ENCODE measurements at regions not wholly inside any gene's neighbourhood (a gene's known extent, or its start where the extent isn't known, plus 50 kb on each side); places are given as distances from the start of the nearest gene placed in this dataset.

DNA sequence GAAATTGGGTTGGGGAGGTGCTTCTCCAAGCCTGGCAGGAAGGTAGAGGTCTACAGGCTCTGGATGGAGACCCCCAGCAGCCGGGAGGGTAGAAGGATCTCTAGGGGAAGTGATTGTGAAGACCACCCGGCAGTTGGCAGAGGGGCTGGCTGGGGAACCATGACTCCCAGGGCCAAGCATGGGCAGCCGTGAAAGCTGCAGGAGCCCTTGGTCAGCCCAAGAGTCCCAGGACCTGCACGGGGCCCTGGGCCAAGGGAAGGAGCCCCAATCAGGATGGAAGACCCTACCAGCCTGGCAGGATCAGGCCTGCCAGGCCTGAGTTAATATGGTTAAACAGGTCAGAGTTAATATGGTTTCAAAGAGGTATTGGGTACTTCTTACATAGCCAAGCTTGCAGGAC, 126.3 kb upstream of the NANOS1 start:
- ChIA-PET POLR2A (no interaction called here), CTCF (no interaction called here)
- Histone ChIP-seq H3K27me3 (ENCODE audit: control insufficient read depth, insufficient read depth, low read length) (peaks cover 2% of the 10 kb centered on the region; the same call in 1 of the 2 replicates), H3K36me3 (ENCODE audit: control insufficient read depth, insufficient read depth, low read length) (no peaks in the 10 kb centered on the region), H3K4me3 (ENCODE audit: low read depth, low read length) (no peak overlapping the region)
- no peak for DNase-seq (ENCODE audit: low read depth)
- TF ChIP-seq, protein P1, sequence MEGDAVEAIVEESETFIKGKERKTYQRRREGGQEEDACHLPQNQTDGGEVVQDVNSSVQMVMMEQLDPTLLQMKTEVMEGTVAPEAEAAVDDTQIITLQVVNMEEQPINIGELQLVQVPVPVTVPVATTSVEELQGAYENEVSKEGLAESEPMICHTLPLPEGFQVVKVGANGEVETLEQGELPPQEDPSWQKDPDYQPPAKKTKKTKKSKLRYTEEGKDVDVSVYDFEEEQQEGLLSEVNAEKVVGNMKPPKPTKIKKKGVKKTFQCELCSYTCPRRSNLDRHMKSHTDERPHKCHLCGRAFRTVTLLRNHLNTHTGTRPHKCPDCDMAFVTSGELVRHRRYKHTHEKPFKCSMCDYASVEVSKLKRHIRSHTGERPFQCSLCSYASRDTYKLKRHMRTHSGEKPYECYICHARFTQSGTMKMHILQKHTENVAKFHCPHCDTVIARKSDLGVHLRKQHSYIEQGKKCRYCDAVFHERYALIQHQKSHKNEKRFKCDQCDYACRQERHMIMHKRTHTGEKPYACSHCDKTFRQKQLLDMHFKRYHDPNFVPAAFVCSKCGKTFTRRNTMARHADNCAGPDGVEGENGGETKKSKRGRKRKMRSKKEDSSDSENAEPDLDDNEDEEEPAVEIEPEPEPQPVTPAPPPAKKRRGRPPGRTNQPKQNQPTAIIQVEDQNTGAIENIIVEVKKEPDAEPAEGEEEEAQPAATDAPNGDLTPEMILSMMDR (IDR thresholded peaks at IDR 0.05; ENCODE audit: insufficient read depth, low read depth, low read length): no peak

DNA sequence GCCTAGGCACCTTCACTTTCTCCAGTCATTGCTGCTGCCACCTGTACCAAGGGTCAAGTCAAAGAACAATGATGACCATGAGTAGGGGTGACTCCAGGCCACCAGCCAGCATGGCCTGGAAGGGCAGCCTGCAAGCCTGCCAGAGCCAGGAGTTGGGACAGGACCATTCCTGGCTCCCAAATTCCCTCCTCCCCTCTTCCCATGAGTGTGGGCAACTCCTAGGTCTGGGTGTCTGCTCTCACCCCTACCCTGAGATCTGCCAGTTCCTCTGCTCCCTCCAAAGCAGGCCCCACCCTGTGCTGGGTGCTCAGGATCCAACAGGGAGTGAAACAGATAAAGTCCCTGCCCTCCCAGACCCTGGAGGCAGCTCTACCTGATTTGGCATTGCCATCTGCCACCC, 125.8 kb upstream of the NANOS1 start:
- TF ChIP-seq, protein P1 (IDR thresholded peaks at IDR 0.05; ENCODE audit: insufficient read depth, low read depth, low read length): no peak
- CTCF ChIA-PET: no interaction called here

DNA sequence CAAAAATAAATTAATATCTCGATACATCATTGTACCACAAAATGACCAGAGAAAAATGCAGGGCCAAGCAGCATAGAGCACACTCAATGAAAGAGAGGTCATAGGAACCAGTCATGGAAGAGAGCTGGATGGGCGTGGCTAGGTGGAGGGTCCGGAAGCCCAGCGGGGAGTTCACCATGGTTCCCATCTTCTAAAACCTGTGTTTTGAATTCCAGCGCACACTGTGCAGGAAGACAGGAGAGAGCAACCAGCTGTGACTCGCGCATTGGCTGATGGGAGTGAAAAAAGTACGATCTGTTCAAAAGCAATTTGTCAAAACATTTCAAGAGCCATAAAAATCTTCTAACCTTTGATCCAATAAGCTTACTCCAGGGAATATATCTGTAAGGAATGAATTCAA, 125.2 kb upstream of the NANOS1 start:
- TF ChIP-seq, protein P1 (IDR thresholded peaks at IDR 0.05; ENCODE audit: insufficient read depth, low read depth, low read length): no peak
- Histone ChIP-seq H3K27me3 (ENCODE audit: control insufficient read depth, insufficient read depth, low read length) (peaks cover 2% of the 10 kb centered on the region; the same call in 1 of the 2 replicates), H3K36me3 (ENCODE audit: control insufficient read depth, insufficient read depth, low read length) (no peaks in the 10 kb centered on the region), H3K4me3 (ENCODE audit: low read depth, low read length) (no peak overlapping the region)
- ChIA-PET CTCF (no interaction called here), POLR2A (no interaction called here)
- no peak for DNase-seq (ENCODE audit: low read depth)

More for the DNA sequence above, 125.8 kb upstream of the NANOS1 start:
- Histone ChIP-seq H3K27me3 (ENCODE audit: control insufficient read depth, insufficient read depth, low read length) (peaks cover 2% of the 10 kb centered on the region; the same call in 1 of the 2 replicates), H3K36me3 (ENCODE audit: control insufficient read depth, insufficient read depth, low read length) (no peaks in the 10 kb centered on the region), H3K4me3 (ENCODE audit: low read depth, low read length) (no peak overlapping the region)
- POLR2A ChIA-PET: no interaction called here
- DNase-seq (ENCODE audit: low read depth): no peak

DNA sequence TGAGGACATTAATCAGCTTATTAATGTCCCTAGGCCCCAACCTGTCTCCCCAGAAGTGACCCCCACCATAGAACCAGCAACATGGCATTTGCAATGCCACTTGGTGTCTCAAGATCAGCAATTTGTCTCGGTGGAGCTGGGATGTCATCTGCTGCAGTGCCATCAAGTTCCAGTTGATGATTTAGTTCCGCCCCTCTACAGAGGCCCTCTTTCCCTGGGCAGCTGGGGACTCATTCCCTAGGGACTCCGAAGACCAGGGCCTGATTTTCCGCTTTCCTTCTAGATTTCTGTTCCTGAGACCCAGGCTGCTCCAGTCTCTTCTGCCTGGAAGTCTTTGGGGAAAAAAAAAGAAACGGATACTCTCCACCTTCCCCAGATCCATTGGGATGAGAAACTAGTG, 122.5 kb upstream of the NANOS1 start:
- CTCF ChIA-PET: no interaction called here
- POLR2A ChIA-PET: no interaction called here
- Histone ChIP-seq H3K4me3 (ENCODE audit: low read depth, low read length) (no peak overlapping the region), H3K36me3 (ENCODE audit: control insufficient read depth, insufficient read depth, low read length) (no peaks in the 10 kb centered on the region), H3K27me3 (ENCODE audit: control insufficient read depth, insufficient read depth, low read length) (peaks cover 2% of the 10 kb centered on the region; the same call in 1 of the 2 replicates)
- TF ChIP-seq, protein P1 (IDR thresholded peaks at IDR 0.05; ENCODE audit: insufficient read depth, low read depth, low read length): no peak
- no peak for DNase-seq (ENCODE audit: low read depth)

DNA sequence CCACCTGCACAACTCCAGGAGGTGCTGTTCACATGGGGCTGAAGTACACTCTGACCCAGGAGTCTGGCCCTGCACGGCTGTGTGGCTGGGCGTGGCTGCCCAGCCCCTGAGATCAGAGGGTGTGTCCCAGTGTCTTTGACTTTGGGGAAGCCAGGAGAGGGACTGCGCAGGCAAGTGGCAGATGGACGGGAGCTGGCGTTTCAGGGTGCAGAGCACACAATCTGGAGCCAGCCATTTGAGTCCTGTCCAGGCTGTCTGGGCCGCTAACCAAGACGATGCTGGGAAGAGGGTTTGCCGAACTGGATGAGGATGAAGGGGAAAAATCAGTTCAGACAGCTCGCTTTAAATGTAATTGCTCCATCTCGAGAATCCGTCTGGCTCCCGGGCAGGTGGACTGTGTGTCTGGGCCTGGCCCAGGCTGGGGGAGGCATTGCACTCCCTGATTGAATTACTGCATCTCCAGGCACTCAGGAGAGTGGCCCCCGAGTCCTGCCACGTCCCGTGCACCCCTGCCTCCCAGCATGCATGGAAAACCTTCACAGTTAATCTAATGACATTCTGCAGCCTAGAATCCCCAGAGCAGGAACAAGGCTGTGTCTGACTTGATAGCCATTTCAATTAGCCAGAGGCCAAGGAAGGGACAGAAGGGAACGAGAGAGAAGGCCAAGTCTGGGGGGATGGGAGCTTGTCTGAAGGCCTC, 120.8 kb upstream of the NANOS1 start:
- DNase-seq (ENCODE audit: low read depth): no peak
- ChIA-PET CTCF (interaction anchor here (1.0 kb wide), 1 partner anchor 12 kb away, joined by 3 read pairs; no protein-coding TSS in a partner anchor), POLR2A (no interaction called here)

More for the DNA sequence above, 120.8 kb upstream of the NANOS1 start:
- no peak overlapping the region for H3K4me3 ChIP-seq (ENCODE audit: low read depth, low read length)
- no peaks in the 10 kb centered on the region for H3K27me3 ChIP-seq (ENCODE audit: control insufficient read depth, insufficient read depth, low read length)
- TF ChIP-seq, protein P1 (IDR thresholded peaks at IDR 0.05; ENCODE audit: insufficient read depth, low read depth, low read length): no peak
- no peaks in the 10 kb centered on the region for H3K36me3 ChIP-seq (ENCODE audit: control insufficient read depth, insufficient read depth, low read length)

Measured in BJ (cell line).